GM21717 (cell line): ENCODE measurements at regions not wholly inside any gene's neighbourhood (a gene's known extent, or its start where the extent isn't known, plus 50 kb on each side); places are given as distances from the start of the nearest gene placed in this dataset.
"Not testable (repeated sequence)": the region's sequence is repeated elsewhere in the genome, so short reads cannot be mapped to it uniquely, and the experiment has no call there.

Source experiments
- ATAC-seq: cut with Tn5 transposase; IDR thresholded peaks from one replicate; pipeline ENCODE4 v1.9.1; 2021; ENCODE audit warnings: mild to moderate bottlenecking, moderate library complexity; ENCODE audit not compliant: unreplicated experiment

- ATAC-seq: no peak
Observed at GRCh38 chr4:158397781-158398180, 123.9 kb upstream of the RXFP1 start.

GRCh38 chr4:158407961-158408360 lies 113.7 kb upstream of the RXFP1 start:
- ATAC-seq: not testable (repeated sequence)

- no peak for ATAC-seq
Observed at GRCh38 chr4:158410272-158410671, 111.4 kb upstream of the RXFP1 start.

GRCh38 chr4:158411269-158411668 lies 110.4 kb upstream of the RXFP1 start:
- no peak for ATAC-seq

GRCh38 chr4:158418679-158419078 lies 103.0 kb upstream of the RXFP1 start:
- ATAC-seq: not testable (repeated sequence)

GRCh38 chr4:158420782-158421181 lies 100.9 kb upstream of the RXFP1 start:
- no peak for ATAC-seq

- no peak for ATAC-seq
Observed at GRCh38 chr4:158422546-158422945, 99.1 kb upstream of the RXFP1 start.

GRCh38 chr4:158428242-158428641 lies 93.4 kb upstream of the RXFP1 start:
- no peak for ATAC-seq

GRCh38 chr4:158442736-158443135 lies 78.9 kb upstream of the RXFP1 start:
- no peak for ATAC-seq

GRCh38 chr4:158443731-158444130 lies 78.0 kb upstream of the RXFP1 start:
- ATAC-seq: no peak

GRCh38 chr4:158444621-158445020 lies 77.1 kb upstream of the RXFP1 start:
- no peak for ATAC-seq

- no peak for ATAC-seq
Observed at GRCh38 chr4:158446106-158446505, 75.6 kb upstream of the RXFP1 start.

- no peak for ATAC-seq
Observed at GRCh38 chr4:158450741-158451140, 70.9 kb upstream of the RXFP1 start.

- ATAC-seq: not testable (repeated sequence)
Observed at GRCh38 chr4:158452116-158452515, 69.6 kb upstream of the RXFP1 start.

- ATAC-seq: no peak
Observed at GRCh38 chr4:158458271-158458895, 63.3 kb upstream of the RXFP1 start.

- no peak for ATAC-seq
Observed at GRCh38 chr4:158459085-158459820, 62.4 kb upstream of the RXFP1 start.

GRCh38 chr4:158461336-158461735 lies 60.3 kb upstream of the RXFP1 start:
- ATAC-seq: no peak

GRCh38 chr4:158462611-158463010 lies 59.1 kb upstream of the RXFP1 start:
- no peak for ATAC-seq
